ENCODE measurements at regions not wholly inside any gene's neighbourhood (a gene's known extent, or its start where the extent isn't known, plus 50 kb on each side); places are given as distances from the start of the nearest gene placed in this dataset.
"Not testable (repeated sequence)": the region's sequence is repeated elsewhere in the genome, so short reads cannot be mapped to it uniquely, and the experiment has no call there.

GRCh38 chr11:97087419-97087818 is 697.6 kb downstream of the JRKL start:
- H3K9ac ChIP-seq (ENCODE audit: control insufficient read depth, extremely low read depth, insufficient read depth, low read length): no peak overlapping the region
- no peaks in the 10 kb centered on the region for H3K27me3 ChIP-seq (ENCODE audit: control insufficient read depth, extremely low read depth, insufficient read depth, low read length)
- FAIRE-seq (no peak), DNase-seq (ENCODE audit: low read depth, low spot score) (no peak)
- H4K20me1 ChIP-seq (ENCODE audit: control insufficient read depth, extremely low read depth, insufficient read depth, low read length): no peaks in the 10 kb centered on the region
- no peak overlapping the region for H3K27ac ChIP-seq (ENCODE audit: control insufficient read depth, insufficient read depth, low read length)
- H3K4me2 ChIP-seq (ENCODE audit: control insufficient read depth, extremely low read depth, insufficient read depth, low read depth, low read length): no peak overlapping the region
- no peaks in the 10 kb centered on the region for H3K79me2 ChIP-seq (ENCODE audit: control insufficient read depth, insufficient read depth, low read length)
- H3K9me1 ChIP-seq (ENCODE audit: control insufficient read depth, extremely low read depth, insufficient read depth, low read length): no peaks in the 10 kb centered on the region
- dilution Hi-C loops (cut with MboI; ENCODE audit: extremely low pct_ligation_motif_present, low sequenced_read_pairs): no loop called here
- no peak overlapping the region for H3K4me3 ChIP-seq (ENCODE audit: control insufficient read depth in 2 of 3, extremely low read depth in 1 of 3, insufficient read depth in 2 of 3, low read depth in 1 of 3, low read length in 3 of 3)
- no peaks in the 10 kb centered on the region for H3K9me3 ChIP-seq (ENCODE audit: control insufficient read depth, low read depth, low read length)
- TF ChIP-seq CTCF (optimal IDR thresholded peaks at IDR 0.05 in 1 of 3, IDR thresholded peaks at IDR 0.05 in 1 of 3, conservative IDR thresholded peaks at IDR 0.05 in 1 of 3; ENCODE audit: extremely low read depth in 1 of 3, insufficient read depth in 2 of 3, low read length in 3 of 3) (no peak), EZH2 (IDR thresholded peaks at IDR 0.05; ENCODE audit: low read length) (no peak)
- H3K36me3 ChIP-seq (ENCODE audit: control insufficient read depth in 2 of 2, extremely low read depth in 1 of 2, insufficient read depth in 2 of 2, low read length in 2 of 2): no peaks in the 10 kb centered on the region
- no peaks in the 10 kb centered on the region for H3K4me1 ChIP-seq (ENCODE audit: control insufficient read depth, extremely low read depth, insufficient read depth, low read length)
- no peak overlapping the region for H2AFZ ChIP-seq (ENCODE audit: control insufficient read depth, low read length)

- no peak overlapping the region for H3K9ac ChIP-seq (ENCODE audit: control insufficient read depth, extremely low read depth, insufficient read depth, low read length)
- H3K9me3 ChIP-seq (ENCODE audit: control insufficient read depth, low read depth, low read length): no peaks in the 10 kb centered on the region
- no peak for FAIRE-seq
- dilution Hi-C loops (cut with MboI; ENCODE audit: extremely low pct_ligation_motif_present, low sequenced_read_pairs): no loop called here
- no peak overlapping the region for H2AFZ ChIP-seq (ENCODE audit: control insufficient read depth, low read length)
- no peaks in the 10 kb centered on the region for H3K4me1 ChIP-seq (ENCODE audit: control insufficient read depth, extremely low read depth, insufficient read depth, low read length)
- no peaks in the 10 kb centered on the region for H3K27me3 ChIP-seq (ENCODE audit: control insufficient read depth, extremely low read depth, insufficient read depth, low read length)
- H3K4me2 ChIP-seq (ENCODE audit: control insufficient read depth, extremely low read depth, insufficient read depth, low read depth, low read length): no peak overlapping the region
- no peak for DNase-seq (ENCODE audit: low read depth, low spot score)
- TF ChIP-seq EZH2 (IDR thresholded peaks at IDR 0.05; ENCODE audit: low read length) (no peak), CTCF (optimal IDR thresholded peaks at IDR 0.05 in 1 of 3, IDR thresholded peaks at IDR 0.05 in 1 of 3, conservative IDR thresholded peaks at IDR 0.05 in 1 of 3; ENCODE audit: extremely low read depth in 1 of 3, insufficient read depth in 2 of 3, low read length in 3 of 3) (no peak)
- no peaks in the 10 kb centered on the region for H4K20me1 ChIP-seq (ENCODE audit: control insufficient read depth, extremely low read depth, insufficient read depth, low read length)
- no peak overlapping the region for H3K27ac ChIP-seq (ENCODE audit: control insufficient read depth, insufficient read depth, low read length)
- H3K36me3 ChIP-seq (ENCODE audit: control insufficient read depth in 2 of 2, extremely low read depth in 1 of 2, insufficient read depth in 2 of 2, low read length in 2 of 2): no peaks in the 10 kb centered on the region
- no peaks in the 10 kb centered on the region for H3K79me2 ChIP-seq (ENCODE audit: control insufficient read depth, insufficient read depth, low read length)
- H3K4me3 ChIP-seq (ENCODE audit: control insufficient read depth in 2 of 3, extremely low read depth in 1 of 3, insufficient read depth in 2 of 3, low read depth in 1 of 3, low read length in 3 of 3): no peak overlapping the region
- H3K9me1 ChIP-seq (ENCODE audit: control insufficient read depth, extremely low read depth, insufficient read depth, low read length): no peaks in the 10 kb centered on the region
Measured at GRCh38 chr11:97092823-97093222, 703.0 kb downstream of the JRKL start.

- H3K4me2 ChIP-seq (ENCODE audit: control insufficient read depth, extremely low read depth, insufficient read depth, low read depth, low read length); H3K4me1 ChIP-seq (ENCODE audit: control insufficient read depth, extremely low read depth, insufficient read depth, low read length); H3K79me2 ChIP-seq (ENCODE audit: control insufficient read depth, insufficient read depth, low read length); DNase-seq (ENCODE audit: low read depth, low spot score); H4K20me1 ChIP-seq (ENCODE audit: control insufficient read depth, extremely low read depth, insufficient read depth, low read length); H3K27ac ChIP-seq (ENCODE audit: control insufficient read depth, insufficient read depth, low read length); FAIRE-seq; dilution Hi-C loops (cut with MboI; ENCODE audit: extremely low pct_ligation_motif_present, low sequenced_read_pairs); H2AFZ ChIP-seq (ENCODE audit: control insufficient read depth, low read length); H3K9me1 ChIP-seq (ENCODE audit: control insufficient read depth, extremely low read depth, insufficient read depth, low read length); H3K9ac ChIP-seq (ENCODE audit: control insufficient read depth, extremely low read depth, insufficient read depth, low read length); H3K27me3 ChIP-seq (ENCODE audit: control insufficient read depth, extremely low read depth, insufficient read depth, low read length); H3K36me3 ChIP-seq (ENCODE audit: control insufficient read depth in 2 of 2, extremely low read depth in 1 of 2, insufficient read depth in 2 of 2, low read length in 2 of 2); H3K4me3 ChIP-seq (ENCODE audit: control insufficient read depth in 2 of 3, extremely low read depth in 1 of 3, insufficient read depth in 2 of 3, low read depth in 1 of 3, low read length in 3 of 3); H3K9me3 ChIP-seq (ENCODE audit: control insufficient read depth, low read depth, low read length): not testable (repeated sequence)
Measured at GRCh38 chr11:97102180-97102579, 712.4 kb downstream of the JRKL start.
